ENCODE measurements at regions not wholly inside any gene's neighbourhood (a gene's known extent, or its start where the extent isn't known, plus 50 kb on each side); places are given as distances from the start of the nearest gene placed in this dataset.
"Not testable (repeated sequence)": the region's sequence is repeated elsewhere in the genome, so short reads cannot be mapped to it uniquely, and the experiment has no call there.

DNA sequence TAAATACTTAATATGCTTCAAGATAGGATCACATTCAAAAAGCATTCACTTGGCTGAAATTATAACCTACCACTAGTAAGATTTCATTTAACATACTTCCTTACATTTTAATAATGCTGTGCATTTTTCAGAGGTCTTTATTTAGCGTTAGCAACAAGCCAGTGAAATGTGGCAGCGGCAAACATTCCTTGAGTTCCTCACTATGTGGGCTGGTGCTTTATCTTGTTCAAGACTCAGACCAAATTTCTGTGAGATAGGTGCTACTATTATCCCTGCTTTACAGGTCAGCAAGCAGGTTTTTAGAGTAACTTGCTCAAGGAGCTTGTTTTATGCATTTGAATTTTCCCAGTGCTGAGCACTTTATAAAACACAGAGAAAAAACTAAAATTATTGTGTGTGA, 132.7 kb downstream of the PLPPR4 start:
- H3K27me3 ChIP-seq (ENCODE audit: control insufficient read depth, insufficient read depth, low read length), result no peaks in the 10 kb centered on the region
- TF ChIP-seq, protein P1, sequence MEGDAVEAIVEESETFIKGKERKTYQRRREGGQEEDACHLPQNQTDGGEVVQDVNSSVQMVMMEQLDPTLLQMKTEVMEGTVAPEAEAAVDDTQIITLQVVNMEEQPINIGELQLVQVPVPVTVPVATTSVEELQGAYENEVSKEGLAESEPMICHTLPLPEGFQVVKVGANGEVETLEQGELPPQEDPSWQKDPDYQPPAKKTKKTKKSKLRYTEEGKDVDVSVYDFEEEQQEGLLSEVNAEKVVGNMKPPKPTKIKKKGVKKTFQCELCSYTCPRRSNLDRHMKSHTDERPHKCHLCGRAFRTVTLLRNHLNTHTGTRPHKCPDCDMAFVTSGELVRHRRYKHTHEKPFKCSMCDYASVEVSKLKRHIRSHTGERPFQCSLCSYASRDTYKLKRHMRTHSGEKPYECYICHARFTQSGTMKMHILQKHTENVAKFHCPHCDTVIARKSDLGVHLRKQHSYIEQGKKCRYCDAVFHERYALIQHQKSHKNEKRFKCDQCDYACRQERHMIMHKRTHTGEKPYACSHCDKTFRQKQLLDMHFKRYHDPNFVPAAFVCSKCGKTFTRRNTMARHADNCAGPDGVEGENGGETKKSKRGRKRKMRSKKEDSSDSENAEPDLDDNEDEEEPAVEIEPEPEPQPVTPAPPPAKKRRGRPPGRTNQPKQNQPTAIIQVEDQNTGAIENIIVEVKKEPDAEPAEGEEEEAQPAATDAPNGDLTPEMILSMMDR (IDR thresholded peaks at IDR 0.05; ENCODE audit: insufficient read depth, low read length, poor library complexity, severe bottlenecking), result no peak
- no peaks in the 10 kb centered on the region for H3K36me3 ChIP-seq (ENCODE audit: control insufficient read depth, insufficient read depth, low read length)
- H3K4me3 ChIP-seq (ENCODE audit: low read depth, low read length), result no peak overlapping the region
- no peak for DNase-seq (ENCODE audit: low read depth)

DNA sequence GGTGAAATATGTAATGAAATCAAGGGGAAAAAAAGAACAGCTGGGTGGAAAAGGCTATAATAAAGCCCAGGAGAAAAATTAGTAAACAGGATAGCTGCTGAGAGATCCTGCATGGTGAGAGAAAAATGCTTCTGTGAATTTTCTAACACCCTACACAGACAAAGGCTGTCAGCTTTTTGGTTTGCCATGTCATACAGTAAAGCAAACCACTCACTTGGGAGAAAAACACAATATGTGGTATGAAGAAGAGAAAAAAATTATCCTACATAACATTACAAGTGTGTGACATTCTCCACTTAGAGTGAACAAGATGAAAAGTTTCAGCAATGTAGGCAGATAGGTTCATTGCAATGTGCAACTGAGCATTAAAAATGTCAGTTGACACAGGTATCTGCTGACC, 133.6 kb downstream of the PLPPR4 start:
- Histone ChIP-seq H3K27me3 (ENCODE audit: control insufficient read depth, insufficient read depth, low read length) (no peaks in the 10 kb centered on the region), H3K36me3 (ENCODE audit: control insufficient read depth, insufficient read depth, low read length) (no peaks in the 10 kb centered on the region), H3K4me3 (ENCODE audit: low read depth, low read length) (no peak overlapping the region)
- TF ChIP-seq, protein P1 (IDR thresholded peaks at IDR 0.05; ENCODE audit: insufficient read depth, low read length, poor library complexity, severe bottlenecking), result no peak
- no peak for DNase-seq (ENCODE audit: low read depth)

DNA sequence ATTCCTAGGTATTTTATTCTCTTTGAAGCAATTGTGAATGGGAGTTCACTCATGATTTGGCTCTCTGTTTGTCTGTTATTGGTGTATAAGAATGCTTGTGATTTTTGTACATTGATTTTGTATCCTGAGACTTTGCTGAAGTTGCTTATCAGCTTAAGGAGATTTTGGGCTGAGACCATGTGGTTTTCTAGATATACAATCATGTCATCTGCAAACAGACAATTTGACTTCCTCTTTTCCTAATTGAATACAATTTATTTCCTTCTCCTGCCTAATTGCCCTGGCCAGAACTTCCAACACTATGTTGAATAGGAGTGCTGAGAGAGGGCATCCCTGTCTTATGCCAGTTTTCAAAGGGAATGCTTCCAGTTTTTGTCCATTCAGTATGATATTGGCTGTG, 137.3 kb downstream of the PLPPR4 start:
- DNase-seq (ENCODE audit: low read depth); H3K27me3 ChIP-seq (ENCODE audit: control insufficient read depth, insufficient read depth, low read length); H3K36me3 ChIP-seq (ENCODE audit: control insufficient read depth, insufficient read depth, low read length); H3K4me3 ChIP-seq (ENCODE audit: low read depth, low read length): not testable (repeated sequence)

GRCh38 chr1:99404399-99404798, 140.1 kb downstream of the PLPPR4 start:
- H3K27me3 ChIP-seq (ENCODE audit: control insufficient read depth, insufficient read depth, low read length); H3K4me3 ChIP-seq (ENCODE audit: low read depth, low read length); DNase-seq (ENCODE audit: low read depth); H3K36me3 ChIP-seq (ENCODE audit: control insufficient read depth, insufficient read depth, low read length): not testable (repeated sequence)

GRCh38 chr1:99405325-99405724, 141.0 kb downstream of the PLPPR4 start:
- not testable (repeated sequence) for H3K27me3 ChIP-seq (ENCODE audit: control insufficient read depth, insufficient read depth, low read length); H3K4me3 ChIP-seq (ENCODE audit: low read depth, low read length); H3K36me3 ChIP-seq (ENCODE audit: control insufficient read depth, insufficient read depth, low read length); DNase-seq (ENCODE audit: low read depth)

GRCh38 chr1:99407018-99407417, 142.7 kb downstream of the PLPPR4 start:
- TF ChIP-seq, protein P1 (IDR thresholded peaks at IDR 0.05; ENCODE audit: insufficient read depth, low read length, poor library complexity, severe bottlenecking), result no peak
- H3K36me3 ChIP-seq (ENCODE audit: control insufficient read depth, insufficient read depth, low read length), result no peaks in the 10 kb centered on the region
- no peaks in the 10 kb centered on the region for H3K27me3 ChIP-seq (ENCODE audit: control insufficient read depth, insufficient read depth, low read length)
- no peak overlapping the region for H3K4me3 ChIP-seq (ENCODE audit: low read depth, low read length)
- DNase-seq (ENCODE audit: low read depth), result no peak

- Histone ChIP-seq H3K36me3 (ENCODE audit: control insufficient read depth, insufficient read depth, low read length) (no peaks in the 10 kb centered on the region), H3K27me3 (ENCODE audit: control insufficient read depth, insufficient read depth, low read length) (no peaks in the 10 kb centered on the region), H3K4me3 (ENCODE audit: low read depth, low read length) (no peak overlapping the region)
- no peak for DNase-seq (ENCODE audit: low read depth)
- TF ChIP-seq, protein P1 (IDR thresholded peaks at IDR 0.05; ENCODE audit: insufficient read depth, low read length, poor library complexity, severe bottlenecking), result no peak
Measured at GRCh38 chr1:99424087-99424486, 159.8 kb downstream of the PLPPR4 start.
